Suppressor macrophage (primary cell): ENCODE measurements at regions not wholly inside any gene's neighbourhood (a gene's known extent, or its start where the extent isn't known, plus 50 kb on each side); places are given as distances from the start of the nearest gene placed in this dataset.
"Not testable (repeated sequence)": the region's sequence is repeated elsewhere in the genome, so short reads cannot be mapped to it uniquely, and the experiment has no call there.

Experiments
- DNase-seq, 4 experiments: peaks; one replicate each; pipeline ENCODE4 v3.0.0-alpha.2; 2020 to 2022

DNA sequence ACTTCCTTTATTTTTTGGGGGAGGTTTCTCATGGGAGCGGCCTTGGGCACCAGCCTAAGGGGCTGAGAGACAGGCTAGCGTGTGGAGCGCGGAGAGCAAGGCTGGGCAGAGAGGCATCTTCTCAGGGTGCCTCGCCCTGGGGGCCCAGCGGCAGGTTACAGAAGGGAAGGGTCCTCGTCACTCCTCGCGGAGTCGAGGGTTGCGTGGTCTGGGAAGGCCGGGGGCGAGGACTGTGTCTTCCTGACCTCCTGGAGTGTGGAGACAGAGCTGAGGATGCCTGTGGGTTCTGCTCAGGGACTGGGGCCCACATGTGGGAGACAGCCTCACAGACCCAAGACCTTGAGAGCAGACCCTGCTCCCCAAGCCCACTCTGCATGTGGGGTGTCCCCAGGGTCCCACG lies 79.6 kb upstream of the LRPAP1 start:
- no peak for DNase-seq

DNA sequence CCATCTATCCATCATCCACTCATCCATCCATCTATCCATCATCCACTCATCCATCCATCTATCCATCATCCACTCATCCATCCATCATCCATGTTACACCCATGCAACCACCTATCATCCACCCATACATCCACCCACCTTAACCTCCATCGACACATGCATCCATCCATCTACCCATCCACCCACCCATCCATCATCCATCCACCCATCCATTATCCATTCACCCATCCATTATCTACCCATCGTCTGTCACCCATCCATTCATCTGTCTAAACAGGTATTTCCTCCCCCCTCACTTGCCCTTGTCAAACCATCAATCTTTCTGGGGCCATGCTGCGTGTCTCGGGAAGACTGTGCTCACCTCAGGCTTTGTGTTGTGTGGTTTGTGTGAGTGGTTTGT lies 78.6 kb upstream of the LRPAP1 start:
- not testable (repeated sequence) for DNase-seq

DNA sequence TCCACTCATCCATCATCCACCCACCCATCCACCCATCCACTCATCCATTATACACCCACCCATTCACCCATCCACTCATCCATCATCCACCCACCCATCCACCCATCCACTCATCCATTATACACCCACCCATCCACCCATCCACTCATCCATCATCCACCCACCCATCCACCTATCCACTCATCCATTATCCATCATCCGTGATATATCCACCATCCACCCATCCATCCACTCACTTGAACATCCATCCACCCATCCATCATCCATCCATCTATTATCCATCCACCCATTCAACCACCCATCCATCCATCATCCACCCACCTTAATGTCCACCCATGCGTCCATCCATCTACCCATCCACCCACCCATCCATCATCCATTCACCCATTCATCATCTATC lies 77.7 kb upstream of the LRPAP1 start:
- not testable (repeated sequence) for DNase-seq

DNA sequence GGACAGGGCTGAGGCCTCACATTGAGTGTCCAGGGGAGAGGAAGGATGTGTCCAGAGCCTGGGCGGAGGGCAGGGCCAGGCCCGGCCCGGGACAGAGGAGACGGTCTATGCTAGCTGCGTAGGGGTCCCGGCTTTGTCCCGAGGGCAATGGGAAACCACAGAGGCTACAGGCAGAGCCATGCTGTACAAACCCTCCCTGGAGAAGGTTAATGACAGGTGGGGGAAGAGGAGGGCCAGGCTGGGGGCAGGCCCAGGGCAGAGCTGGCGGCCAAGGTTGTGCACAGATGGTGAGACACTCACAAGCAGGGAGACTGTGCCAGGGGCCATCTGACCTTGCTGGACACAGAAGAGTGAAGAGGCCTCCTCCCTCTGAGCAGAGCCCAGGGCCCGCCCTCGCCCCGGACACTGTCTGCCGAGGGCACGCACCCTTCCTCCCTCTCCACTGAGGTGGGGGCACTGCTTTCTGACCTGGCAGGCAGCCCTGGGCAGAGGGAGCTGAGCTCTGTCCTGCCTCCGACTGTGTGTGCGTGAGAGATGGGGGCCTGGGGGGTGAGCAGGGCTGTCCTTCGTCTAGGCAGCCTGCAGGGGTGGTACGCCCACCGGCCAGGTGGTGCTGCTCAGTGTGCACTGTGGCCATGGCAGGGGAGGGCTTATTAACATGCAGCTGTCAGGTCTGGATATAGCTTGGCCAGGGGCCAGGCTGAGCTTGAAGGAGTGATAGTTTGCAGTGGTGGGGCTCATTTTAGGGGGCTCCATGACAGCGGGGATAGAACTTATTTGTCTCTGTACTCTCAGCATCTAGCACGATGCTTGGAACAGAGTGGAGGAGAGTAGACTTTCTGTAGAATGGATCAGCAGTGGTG lies 75.7 kb upstream of the LRPAP1 start:
- DNase-seq, result no peak

DNA sequence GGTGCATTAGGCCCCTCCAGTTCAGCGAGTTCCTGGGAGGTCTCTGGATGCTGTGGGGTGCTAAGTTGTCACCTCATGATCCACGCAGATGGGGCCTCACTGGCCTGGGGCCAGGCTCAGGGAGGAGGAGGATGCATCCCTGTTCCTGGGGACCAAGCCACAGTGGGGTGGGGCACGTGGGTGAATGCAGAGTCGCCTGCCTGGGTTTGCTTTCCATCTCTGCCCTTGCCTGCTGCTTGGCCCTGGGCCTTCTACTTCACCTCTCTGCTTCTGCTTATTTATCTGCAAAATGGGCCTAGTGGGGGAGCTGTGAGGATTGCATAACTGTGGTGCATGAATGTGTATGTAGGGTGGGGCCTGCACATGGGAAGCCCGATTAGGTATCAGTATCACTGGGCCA lies 74.6 kb upstream of the LRPAP1 start:
- DNase-seq, result not testable (repeated sequence)

DNA sequence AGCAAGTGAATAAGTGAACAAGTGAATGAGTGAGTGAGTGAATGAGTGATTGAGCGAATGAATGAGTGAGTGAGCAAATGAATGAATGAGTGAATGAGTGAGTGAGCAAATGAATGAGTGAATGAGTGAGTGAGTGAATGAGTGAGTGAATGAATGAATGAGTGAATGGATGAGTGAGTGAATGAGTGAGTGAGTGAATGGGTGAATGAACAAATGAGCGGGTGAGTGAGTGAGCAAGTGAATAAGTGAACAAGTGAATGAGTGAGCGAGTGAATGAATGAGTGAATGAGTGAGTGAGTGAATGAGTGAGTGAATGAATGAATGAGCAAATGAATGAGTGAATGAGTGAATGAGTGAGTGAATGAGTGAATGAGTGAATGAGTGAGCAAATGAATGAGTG lies 74.0 kb upstream of the LRPAP1 start:
- DNase-seq, result not testable (repeated sequence)

DNA sequence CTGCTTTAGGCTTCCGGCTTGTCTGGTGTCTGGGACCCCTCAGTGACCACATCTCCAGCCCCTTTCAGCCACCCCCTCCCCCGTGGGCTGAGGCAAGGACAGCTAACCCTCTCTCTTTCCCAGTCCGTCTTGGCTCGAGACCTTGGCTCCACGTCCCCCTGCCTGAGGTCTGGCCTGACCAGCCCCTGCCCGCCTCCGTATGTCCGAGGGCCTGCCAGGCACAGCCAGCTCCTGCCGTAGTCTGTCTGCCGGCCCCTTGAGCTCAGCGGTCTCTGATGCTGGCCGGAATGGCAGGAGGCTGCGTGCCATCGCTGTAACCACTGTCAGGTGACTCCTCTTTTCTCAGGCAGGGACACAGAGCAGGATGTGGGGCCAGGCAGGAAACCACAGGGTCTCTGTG lies 73.3 kb upstream of the LRPAP1 start:
- no peak for DNase-seq

DNA sequence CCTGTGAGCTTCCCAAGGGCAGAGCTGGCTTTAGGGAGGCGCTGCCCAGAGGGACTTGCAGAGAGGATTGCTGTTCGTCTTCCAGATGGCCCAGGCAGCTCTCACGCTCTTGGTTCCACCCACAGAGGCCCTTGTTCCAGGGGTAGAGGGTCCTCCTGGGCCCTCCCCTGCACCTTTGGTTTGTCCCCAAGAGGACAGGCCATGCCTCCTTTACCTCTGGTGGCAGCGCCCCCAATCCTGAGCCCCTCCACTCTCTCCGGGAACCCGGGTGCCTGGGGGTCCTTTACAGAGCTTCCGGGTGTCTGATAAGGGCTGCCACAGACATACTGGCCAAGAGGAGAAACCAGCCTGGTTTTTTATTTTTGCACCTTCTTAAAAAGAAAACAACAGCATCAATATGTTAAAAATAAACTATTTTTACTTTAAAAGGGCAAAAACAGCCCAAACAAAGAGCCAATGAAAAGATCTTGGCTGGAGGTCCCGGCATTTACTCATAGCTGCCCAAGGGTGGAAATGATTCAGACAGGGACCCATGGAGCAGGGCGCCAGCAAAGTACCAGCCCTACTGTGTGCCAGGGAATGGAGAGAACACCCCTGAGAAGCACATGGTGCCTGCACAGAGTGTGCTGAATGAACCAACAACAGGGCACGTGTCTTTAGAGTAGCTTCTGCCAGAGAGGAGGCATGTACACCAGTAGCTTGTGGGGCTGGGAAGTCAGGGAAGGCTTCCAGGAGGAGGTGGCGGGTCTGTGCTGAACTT lies 70.8 kb upstream of the LRPAP1 start:
- not testable (repeated sequence) for DNase-seq

DNA sequence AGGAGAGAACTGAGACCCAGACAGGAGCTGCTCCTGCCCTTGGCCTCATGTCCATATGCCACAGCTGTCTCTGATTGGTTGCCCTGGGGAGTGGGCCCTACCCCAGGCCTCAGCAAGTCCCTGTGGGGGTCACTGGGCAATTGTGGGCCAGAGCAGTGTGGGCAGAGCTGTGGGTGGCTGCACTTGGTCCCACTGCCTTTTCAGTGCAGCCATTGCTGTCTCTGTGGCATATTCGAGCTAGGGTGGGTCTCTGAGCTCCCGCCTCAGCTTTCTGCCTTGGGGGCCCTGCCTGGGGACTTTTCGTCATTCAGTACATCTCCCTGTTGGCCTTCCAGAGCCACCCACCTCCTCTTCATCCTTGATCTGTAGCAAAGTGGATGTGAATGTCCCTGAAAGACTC lies 69.8 kb upstream of the LRPAP1 start:
- DNase-seq, result no peak

DNA sequence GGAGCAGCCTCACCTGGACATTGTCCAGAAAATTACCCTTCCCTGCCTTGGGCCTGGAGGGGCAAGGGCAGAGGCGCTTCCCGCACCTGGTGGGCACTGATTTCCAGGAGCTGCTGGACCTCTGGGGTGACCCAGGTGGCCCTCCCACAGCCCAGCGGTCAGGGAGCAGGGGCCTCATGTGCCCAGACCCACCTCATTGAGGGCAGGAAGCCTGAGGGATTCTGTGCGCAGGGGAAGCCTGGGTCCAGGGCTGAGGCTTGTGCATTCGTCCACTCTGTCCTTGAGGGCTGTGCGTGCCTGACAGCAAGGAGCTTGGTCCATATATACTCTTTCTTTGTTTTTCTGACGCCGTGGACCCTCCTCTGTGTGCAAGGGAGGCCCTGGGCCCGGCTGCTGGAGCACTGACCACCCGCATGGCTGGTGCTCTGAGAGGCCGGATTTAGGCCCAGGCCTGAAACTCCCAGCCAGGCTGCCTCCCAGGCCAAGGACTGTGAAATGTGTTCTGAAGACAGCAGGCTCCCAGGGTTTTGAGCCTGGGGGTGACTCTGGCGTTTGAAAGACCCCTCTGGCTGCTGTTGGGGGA lies 69.0 kb upstream of the LRPAP1 start:
- DNase-seq, result not testable (repeated sequence)

DNA sequence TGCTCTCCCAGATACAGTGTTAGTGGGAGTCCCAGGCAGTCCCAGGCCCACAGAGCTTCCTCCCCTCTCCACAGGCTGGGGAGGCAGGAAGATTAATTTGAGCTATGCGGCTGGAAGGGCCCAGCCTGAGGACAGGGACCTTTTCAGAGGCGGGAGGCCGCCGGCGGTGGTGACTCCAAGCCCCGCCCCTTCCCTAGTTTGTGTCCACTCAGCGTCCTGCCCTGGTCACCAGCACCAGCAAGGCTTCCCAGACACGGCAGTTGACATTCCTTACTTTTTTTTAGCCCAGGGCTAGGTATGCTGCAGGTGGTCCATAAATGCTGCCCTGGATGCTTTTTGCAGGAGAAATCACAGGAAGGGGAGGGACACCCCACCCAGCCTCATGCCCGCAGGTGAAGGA lies 67.7 kb upstream of the LRPAP1 start:
- no peak for DNase-seq

DNA sequence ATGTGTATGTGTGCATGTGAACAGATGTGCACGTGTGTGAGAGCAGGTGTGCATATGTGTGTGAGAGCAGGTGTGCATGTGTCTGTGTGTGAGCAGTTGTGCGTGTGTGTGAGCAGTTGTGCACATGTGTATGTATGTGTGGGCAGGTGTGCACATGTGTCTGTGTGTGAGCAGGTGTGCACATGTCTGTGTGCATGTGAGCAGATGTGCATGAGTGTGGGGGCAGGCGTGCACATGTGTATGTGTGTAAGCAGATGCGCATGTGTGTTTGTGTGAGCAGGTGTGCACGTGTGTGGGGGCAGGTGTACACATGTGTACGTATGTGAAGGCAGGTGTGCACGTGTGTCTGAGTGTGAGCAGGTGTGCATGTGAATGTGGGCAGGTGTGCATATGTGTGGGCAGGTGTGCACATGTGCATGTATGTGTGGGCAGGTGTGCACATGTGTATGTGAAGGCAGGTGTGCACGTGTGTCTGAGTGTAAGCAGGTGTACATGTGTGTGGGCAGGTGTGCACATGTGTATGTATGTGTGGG lies 66.5 kb upstream of the LRPAP1 start:
- no peak for DNase-seq

DNA sequence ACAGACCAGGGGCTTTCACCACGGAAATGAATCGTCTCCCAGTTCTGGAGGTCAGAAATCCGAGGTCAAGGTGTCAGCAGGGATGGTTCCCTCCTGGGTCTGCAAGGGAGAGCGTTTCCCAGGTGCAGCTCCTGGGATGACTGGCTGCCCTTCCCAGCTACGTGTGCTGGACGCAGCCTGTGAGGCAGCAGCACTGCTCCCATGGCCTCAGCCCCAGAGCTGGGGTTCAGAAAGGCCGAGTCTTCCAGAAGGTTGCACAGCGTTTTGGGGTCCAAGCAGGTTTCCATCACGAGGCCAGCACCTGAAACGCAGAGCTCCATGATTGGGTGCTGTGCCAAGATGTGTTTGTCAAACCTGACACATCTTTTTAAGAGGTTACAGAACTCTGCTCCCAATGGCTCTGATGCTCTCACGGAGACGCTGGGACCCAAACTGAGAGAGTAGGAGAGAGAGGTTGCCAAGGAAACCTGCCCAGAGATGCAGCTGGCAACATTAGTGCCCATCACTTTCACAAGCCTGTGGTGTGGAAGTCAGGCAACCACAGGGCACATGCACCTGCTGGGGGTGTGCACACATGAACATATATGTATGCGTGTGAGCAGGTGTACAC lies 65.8 kb upstream of the LRPAP1 start:
- DNase-seq, result not testable (repeated sequence)

DNA sequence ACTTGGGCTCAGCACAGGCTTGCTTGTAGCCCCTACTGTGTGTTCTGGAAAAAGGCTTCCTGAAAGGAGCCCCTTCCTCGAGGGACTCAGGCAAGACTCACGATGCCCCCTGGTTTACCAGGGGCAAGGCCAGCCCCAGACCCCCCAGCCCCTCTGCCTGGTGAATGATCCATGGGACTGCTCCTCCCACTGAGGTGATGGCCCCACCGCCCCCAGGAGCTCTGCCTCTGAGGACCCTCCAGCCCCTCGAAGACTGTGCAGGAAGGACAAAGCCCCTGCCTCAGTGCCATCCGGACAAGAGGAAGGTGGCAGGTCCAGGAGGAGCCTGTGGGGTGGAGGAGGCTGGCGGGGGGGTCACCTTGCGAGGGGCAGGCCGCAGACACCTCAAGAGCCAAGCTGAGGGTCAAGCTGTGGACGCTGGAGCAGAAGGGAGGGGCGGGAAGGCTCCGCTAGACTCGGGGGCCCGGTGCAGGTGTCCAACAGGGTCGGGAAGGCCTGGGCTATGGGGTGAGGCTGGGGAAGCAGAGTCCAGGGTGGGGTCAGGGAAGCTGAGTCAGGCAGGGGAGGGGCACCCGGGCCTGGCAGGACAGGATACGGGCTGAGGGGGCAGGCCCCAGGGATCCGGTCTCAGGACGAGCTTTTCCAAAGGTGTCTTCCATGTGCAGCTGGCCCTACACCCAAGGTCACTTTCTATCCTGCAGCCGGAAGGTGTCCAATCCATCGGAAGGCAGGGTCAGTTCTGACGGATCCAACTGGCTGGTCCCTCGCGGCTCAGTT lies 64.9 kb upstream of the LRPAP1 start:
- not testable (repeated sequence) for DNase-seq

DNA sequence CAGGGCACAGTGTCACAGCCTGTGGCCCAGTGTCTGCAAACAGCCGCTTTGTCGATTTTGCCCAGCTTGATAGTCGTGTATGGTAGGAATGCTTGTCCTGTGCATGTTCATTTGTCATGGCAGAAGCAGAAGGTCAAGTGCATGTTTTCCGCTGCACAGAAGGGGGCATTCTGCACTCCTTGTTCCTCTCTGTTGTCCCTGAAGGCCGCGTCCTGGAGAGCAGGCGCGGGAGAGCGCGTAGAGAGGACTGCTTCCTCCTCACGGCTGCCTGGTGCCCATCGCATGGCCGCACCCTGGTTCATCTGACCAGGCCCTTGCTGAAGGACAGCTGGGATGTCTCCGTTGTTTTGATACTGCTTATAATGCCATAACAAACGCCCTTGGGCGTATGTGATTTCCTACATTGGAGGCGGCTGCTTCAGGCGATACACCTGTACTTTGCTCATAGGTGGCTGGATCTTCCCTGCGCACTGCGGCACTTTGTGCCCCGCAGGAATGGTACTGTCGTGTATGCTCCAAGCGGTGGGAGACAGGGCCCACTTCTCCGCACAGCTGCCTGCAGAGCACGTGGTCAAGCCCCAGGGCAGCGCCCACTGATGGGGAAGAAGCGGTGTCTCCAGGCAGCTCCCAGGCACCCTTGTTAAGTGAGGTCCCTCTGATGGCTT lies 63.5 kb upstream of the LRPAP1 start:
- not testable (repeated sequence) for DNase-seq

DNA sequence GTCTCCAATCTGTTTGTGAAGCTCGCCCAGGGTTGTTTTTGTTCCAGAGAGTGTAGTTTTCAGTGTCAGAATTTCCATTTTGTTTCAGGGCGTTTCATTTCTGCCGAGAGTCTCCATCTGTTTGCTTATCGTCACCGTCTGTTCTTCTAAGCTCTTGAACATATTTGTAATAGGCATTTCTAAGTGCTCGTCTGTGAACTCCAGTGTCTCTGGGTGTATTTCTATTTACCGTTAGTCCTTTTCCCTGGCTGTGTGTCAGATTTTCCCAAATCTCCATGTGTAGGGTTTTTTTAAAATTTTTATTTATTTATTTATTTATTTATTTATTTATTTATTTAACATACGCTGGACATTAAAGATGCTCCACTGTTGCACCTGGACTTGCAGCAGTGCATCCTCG lies 62.5 kb upstream of the LRPAP1 start:
- not testable (repeated sequence) for DNase-seq

DNA sequence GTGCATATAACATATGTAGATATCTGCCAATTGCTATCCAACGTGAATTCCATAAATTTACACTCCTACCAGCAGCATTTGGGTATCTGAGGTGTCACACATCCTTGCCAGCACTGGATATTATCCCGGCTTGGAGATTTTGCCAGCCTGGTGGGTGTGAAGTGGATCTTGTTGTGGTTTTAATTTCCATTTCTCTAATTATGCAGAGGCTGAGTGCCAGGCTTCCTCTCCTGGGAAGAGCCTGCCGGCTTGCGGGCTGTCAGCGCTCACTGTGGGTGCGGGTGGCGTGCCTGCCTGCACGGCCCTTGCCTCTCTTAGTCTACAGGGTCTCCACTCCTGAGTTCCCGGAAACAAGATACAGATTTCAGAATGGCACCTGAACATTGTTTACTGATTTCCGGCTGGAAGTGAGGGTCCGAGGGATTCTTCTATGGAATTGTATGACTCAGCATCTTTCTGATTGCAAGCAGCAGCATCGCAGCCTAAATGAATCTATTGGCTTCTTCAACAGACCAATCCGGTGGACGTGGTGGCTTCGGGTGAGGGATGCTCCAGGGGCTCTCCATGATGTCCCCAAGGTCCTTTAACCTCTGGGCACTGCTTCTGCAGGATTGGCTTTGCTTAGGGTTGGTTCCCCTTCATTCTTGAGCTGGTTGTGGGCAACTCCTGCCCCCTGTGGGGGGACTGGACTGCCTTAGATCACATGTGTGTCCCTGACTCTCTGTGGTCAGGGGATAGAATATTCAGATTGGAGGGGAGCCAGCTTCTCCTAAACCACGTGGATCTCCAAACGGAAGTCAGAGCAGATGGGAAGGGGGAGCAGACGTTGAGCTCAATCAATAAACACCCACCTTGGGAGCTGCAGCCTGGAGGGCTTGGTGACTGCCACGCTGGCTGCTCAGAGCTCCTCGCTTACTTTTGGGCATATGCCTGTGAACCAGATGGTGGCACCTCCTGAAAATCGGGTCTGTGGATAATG lies 58.0 kb upstream of the LRPAP1 start:
- DNase-seq, result not testable (repeated sequence)

DNA sequence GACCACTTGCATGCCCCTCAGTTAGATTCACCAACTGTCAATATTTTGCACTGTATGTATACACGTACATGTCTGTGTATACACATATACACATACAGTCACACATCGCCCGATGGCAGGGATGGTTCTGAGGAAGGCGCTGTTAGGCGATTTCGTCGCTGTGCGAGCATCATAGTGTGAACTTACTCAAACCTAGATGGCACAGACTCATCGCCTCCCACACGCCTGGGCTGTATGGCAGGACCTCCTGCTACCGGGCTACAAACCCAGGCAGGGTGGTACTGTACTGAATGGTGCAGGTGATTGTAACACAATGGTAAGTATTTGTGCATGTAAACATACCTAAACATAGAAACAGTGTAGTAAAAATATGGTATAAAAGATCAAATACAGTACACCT lies 57.2 kb upstream of the LRPAP1 start:
- DNase-seq, result not testable (repeated sequence)

DNA sequence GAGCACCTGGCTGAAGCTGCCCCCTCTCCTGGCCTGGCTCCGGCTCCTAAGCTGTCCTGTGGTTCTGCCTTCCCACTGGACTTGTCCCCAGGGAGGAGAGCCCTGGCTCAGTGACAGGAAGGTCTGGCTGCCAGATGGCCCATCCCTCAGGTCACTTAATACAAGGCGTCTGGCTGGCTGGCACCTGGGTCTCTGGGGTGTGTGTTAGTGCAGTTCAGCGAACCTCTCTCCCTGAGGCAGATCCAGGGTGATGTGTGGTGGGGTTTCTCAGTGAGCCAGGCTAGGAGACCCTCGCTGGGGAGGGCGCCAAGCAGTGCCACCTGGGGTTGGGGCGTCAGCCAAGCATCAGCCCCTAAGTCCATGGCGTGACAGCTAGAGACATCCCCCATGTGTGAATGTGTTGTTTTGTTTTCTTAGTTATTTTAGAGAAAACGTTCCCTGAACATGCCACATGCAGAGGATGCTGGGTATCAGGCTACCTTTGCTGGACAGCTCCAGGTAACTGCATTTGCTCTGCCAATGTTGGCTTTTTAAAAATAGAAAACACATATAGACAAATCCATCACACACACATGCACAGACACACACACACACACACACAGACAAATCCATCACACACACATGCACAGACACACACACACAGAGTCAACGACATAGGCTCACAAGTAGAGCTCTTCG lies 56.4 kb upstream of the LRPAP1 start:
- not testable (repeated sequence) for DNase-seq

DNA sequence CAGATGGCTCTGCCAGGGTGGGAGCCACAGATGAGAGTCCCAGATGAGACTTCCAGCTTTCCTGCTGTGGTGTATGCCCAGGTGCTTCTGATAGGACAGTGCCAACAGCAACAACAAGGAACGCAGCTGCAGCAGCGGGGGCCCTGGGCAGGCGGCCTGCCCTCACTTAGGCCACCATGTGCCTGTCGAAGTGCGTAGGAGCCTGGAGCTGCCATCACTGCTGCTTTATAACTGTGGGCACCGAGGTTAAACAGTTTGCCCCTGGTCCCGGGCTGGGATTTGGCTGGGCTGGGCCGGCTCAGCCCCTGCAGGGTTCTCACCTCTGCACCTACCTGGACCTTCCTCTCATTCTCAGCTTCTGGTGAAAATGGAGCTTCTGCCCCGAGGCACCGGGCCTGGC lies 54.4 kb upstream of the LRPAP1 start:
- DNase-seq, result not testable (repeated sequence)
